Transverse colon (tissue), 4 donors: ENCODE measurements at regions not wholly inside any gene's neighbourhood (a gene's known extent, or its start where the extent isn't known, plus 50 kb on each side); places are given as distances from the start of the nearest gene placed in this dataset.
A peak's percentile ranks its signal among the peaks of the same experiment; 100 is the strongest.

Experiments used
- DNase-seq: peaks from one replicate; pipeline ENCODE4 v3.0.0-alpha.2; 2019
- H3K27ac ChIP-seq, 4 donors: fragments of 200-600 bp; sonication (generic); 2 replicates each; pipeline ENCODE4 v1.5.1; 2016 to 2018; ENCODE audit warnings: inconsistent platforms in 4 of 4
- H3K27me3 ChIP-seq: fragments of 200-600 bp; sonication (generic); 2 replicates; pipeline ENCODE4 v1.5.1; 2017; ENCODE audit warnings: inconsistent platforms
- H3K36me3 ChIP-seq, 4 donors: fragments of 200-600 bp; sonication (generic); 2 replicates each; pipeline ENCODE4 v1.5.1; 2017 to 2019; ENCODE audit warnings: inconsistent platforms in 4 of 4
- H3K4me1 ChIP-seq, 4 donors: fragments of 200-600 bp; sonication (generic); 2 replicates each; pipeline ENCODE4 v1.5.1; 2017 to 2020; ENCODE audit warnings: inconsistent platforms in 4 of 4
- H3K4me3 ChIP-seq, 4 donors: fragments of 200-600 bp; sonication (generic); 1 replicate in 1 of 4; 2 replicates in 3 of 4; pipeline versions ENCODE4 v1.5.1 to v1.6.1; 2017 to 2019; ENCODE audit warnings: inconsistent platforms in 4 of 4
- H3K9me3 ChIP-seq, 2 donors: fragments of 200-600 bp; sonication (generic); 2 replicates each; pipeline ENCODE4 v1.5.1; 2017 to 2019; ENCODE audit warnings: inconsistent platforms in 2 of 2
- EP300 ChIP-seq: sonication (generic); formaldehyde crosslinking; IDR thresholded peaks from one replicate; pipeline ENCODE4 v1.6.1; 2017; ENCODE audit warnings: antibody characterized with exemption, low read depth
- POLR2A ChIP-seq: fragments of 450-650 bp; IDR thresholded peaks from one replicate; pipeline ENCODE4 v1.6.1; 2016; ENCODE audit warnings: antibody characterized with exemption, mild to moderate bottlenecking, moderate library complexity
- POLR2AphosphoS5 ChIP-seq, 3 donors: sonication (generic); formaldehyde crosslinking; IDR thresholded peaks; one replicate each; pipeline ENCODE4 v1.6.1; 2016; ENCODE audit warnings: antibody characterized with exemption in 3 of 3
- WGBS, 2 donors: methylation state at CpG; one replicate each; pipeline ENCODE4 v1.1.5; 2018; ENCODE audit warnings: low coverage in 1 of 2; 5-methylcytosine and 5-hydroxymethylcytosine counted together
- in situ Hi-C, 4 donors: fragments of 200-750 bp; cut with MboI; loops; one replicate each; pipeline versions ENCODE4 v1.15.0 to v1.15.1; 2017; ENCODE audit warnings: low sequenced_read_pairs in 3 of 4, low pct_ligation_motif_present in 1 of 4, low pct_unique_long_range_greater_than_20kb in 1 of 4
- intact Hi-C: fragments of 100-400 bp; cut with DNase I; formaldehyde crosslinking; loops from one replicate; pipeline ENCODE4 v1.15.1; 2023; ENCODE audit warnings: low total_unique reads
- TF ChIP-seq, protein P1 (sequence below), 5 experiments: fragments of 200-600 bp in 3 of 5; fragments of 450-650 bp in 2 of 5; sonication (generic) in 3 of 5; IDR thresholded peaks; 1 replicate in 2 of 5; 2 replicates in 3 of 5; pipeline ENCODE4 v1.5.1; 2016 to 2017; ENCODE audit warnings: antibody characterized with exemption in 5 of 5, inconsistent platforms in 3 of 5, mild to moderate bottlenecking in 2 of 5, moderate library complexity in 1 of 5

DNA sequence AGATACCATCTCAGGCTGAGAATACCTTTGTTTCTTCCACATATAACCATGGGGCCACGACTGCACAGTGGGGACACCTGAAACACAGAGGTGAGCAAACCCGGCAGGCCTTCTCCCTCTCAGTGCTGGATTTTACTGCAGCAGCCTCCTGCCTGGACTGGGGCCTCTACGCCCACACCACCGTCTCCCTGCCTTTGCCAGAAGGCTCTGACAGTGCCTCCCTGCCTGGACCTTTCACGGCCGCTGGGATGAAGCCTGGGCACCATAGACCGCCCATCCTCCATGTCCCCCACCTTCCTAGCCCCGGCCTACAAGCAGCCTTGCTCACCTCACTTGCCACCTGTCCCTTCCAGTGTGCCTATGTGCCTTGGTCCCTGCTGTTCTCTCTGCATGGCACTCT lies 214.3 kb downstream of the NFKBIZ start:
- 94% methylated on average over 8 of the region's 8 CpGs; no CpG with 5 or more reads in 1 of the 2 donors for WGBS, 2 donors
- no peaks in the 10 kb centered on the region for H3K9me3 ChIP-seq
- H3K4me1 ChIP-seq: peaks cover 4 to 44% (median 14%) of the 10 kb centered on the region in 4 donors
- no peaks in the 10 kb centered on the region for H3K36me3 ChIP-seq
- TF ChIP-seq POLR2A: no peak
- no peak for TF ChIP-seq POLR2AphosphoS5 (IDR thresholded peaks at IDR 0.05)
- no peak for TF ChIP-seq EP300
- TF ChIP-seq, protein P1, sequence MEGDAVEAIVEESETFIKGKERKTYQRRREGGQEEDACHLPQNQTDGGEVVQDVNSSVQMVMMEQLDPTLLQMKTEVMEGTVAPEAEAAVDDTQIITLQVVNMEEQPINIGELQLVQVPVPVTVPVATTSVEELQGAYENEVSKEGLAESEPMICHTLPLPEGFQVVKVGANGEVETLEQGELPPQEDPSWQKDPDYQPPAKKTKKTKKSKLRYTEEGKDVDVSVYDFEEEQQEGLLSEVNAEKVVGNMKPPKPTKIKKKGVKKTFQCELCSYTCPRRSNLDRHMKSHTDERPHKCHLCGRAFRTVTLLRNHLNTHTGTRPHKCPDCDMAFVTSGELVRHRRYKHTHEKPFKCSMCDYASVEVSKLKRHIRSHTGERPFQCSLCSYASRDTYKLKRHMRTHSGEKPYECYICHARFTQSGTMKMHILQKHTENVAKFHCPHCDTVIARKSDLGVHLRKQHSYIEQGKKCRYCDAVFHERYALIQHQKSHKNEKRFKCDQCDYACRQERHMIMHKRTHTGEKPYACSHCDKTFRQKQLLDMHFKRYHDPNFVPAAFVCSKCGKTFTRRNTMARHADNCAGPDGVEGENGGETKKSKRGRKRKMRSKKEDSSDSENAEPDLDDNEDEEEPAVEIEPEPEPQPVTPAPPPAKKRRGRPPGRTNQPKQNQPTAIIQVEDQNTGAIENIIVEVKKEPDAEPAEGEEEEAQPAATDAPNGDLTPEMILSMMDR (IDR thresholded peaks at IDR 0.05): no peak
- DNase-seq: no peak
- H3K4me3 ChIP-seq: no peak overlapping the region
- H3K27me3 ChIP-seq: no peaks in the 10 kb centered on the region
- H3K27ac ChIP-seq: no peak overlapping the region
- intact Hi-C loops (no loop called here), in situ Hi-C loops (no loop called here)

DNA sequence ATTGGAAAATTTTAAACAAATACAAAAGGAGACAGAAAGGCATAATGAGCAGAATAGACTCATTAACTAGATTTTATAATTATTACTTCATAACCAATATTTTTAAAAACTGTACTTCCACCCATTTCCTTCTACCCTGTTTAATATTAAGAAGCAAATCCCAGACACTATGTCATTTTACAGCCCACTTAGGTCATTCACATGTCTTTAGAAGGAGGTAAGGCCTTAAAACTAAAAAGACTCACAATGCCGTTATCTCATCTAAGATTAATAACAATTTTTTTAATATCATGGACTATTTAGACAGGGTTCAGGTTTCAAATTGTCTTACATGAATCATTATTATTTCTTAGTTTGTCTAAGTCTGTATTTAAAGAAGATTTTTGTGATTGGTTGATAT lies 217.2 kb downstream of the NFKBIZ start:
- peaks cover 2 to 36% (median 14%) of the 10 kb centered on the region in 4 donors for H3K4me1 ChIP-seq
- no peak for DNase-seq
- no peaks in the 10 kb centered on the region for H3K9me3 ChIP-seq
- intact Hi-C loops: no loop called here
- H3K27ac ChIP-seq: no peak overlapping the region
- in situ Hi-C loops: no loop called here
- H3K27me3 ChIP-seq: no peaks in the 10 kb centered on the region
- no peak overlapping the region for H3K4me3 ChIP-seq
- TF ChIP-seq, protein P1 (IDR thresholded peaks at IDR 0.05): no peak
- TF ChIP-seq POLR2AphosphoS5 (IDR thresholded peaks at IDR 0.05) (no peak), POLR2A (no peak), EP300 (no peak)
- 96 to 100% methylated on average over 1 of the region's 1 CpG for WGBS, 2 donors
- no peaks in the 10 kb centered on the region for H3K36me3 ChIP-seq

DNA sequence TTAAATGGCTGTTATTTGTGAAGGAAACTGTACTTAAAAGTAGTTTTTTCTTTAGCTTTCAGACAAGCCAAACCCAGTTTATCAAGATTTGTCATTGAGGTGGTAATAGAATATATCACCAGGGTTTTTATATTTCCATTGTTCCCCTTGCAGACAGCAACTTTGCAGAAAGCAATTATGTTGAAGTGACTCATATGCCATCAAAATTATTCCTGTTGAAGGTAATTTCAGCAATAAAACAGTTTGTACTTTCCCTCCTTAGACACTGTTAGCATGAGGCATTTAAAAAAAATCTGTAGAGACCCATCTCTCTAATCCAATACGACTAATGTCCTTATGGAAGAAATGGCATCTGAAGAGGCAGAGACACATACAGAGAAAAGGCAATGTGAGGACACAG lies 219.0 kb downstream of the NFKBIZ start:
- in situ Hi-C loops (no loop called here), intact Hi-C loops (no loop called here)
- H3K36me3 ChIP-seq: no peaks in the 10 kb centered on the region
- peak overlapping the region; percentile 43 to 61 (median 50) for H3K27ac ChIP-seq
- H3K27me3 ChIP-seq: no peaks in the 10 kb centered on the region
- no peak overlapping the region for H3K4me3 ChIP-seq
- WGBS, 2 donors: 47 to 88% methylated on average over 1 of the region's 1 CpG
- H3K9me3 ChIP-seq: no peaks in the 10 kb centered on the region
- no peak for DNase-seq
- TF ChIP-seq EP300 (no peak), POLR2AphosphoS5 (IDR thresholded peaks at IDR 0.05) (peak in 1 of 3 donors; percentile 14)
- peaks cover 0 to 30% (median 14%) of the 10 kb centered on the region in 4 donors for H3K4me1 ChIP-seq

DNA sequence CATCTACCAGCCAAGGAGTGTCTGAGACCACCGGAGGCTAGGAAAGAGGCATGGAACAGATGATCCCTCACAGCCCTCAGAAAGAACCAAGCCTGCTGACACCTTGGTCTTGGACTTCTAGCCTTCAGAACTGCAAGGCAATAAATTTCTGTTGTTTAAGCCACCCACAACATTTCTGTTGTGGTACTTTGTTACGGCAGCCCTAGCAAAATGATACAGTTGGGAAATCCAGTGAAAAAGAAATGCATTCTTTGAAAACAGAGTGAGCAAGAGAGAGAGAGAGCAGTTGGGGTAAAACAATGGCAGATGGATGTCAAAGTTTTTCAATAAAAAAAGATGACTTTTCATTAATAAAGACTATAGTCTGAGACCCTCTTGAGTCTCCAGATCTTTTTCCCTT lies 219.4 kb downstream of the NFKBIZ start:
- in situ Hi-C loops: no loop called here

More for the DNA sequence above, 219.4 kb downstream of the NFKBIZ start:
- Histone ChIP-seq H3K36me3 (no peaks in the 10 kb centered on the region), H3K9me3 (no peaks in the 10 kb centered on the region), H3K4me3 (no peak overlapping the region), H3K4me1 (peaks cover 0 to 30% (median 14%) of the 10 kb centered on the region in 4 donors), H3K27me3 (no peaks in the 10 kb centered on the region), H3K27ac (peak overlapping the region; percentile 43 to 61 (median 50))
- TF ChIP-seq, protein P1 (IDR thresholded peaks at IDR 0.05): no peak
- TF ChIP-seq POLR2AphosphoS5 (IDR thresholded peaks at IDR 0.05): no peak
- 81 to 84% methylated on average over 2 of the region's 2 CpGs for WGBS, 2 donors
- no peak for DNase-seq
- intact Hi-C loops: no loop called here
